NCI-H226 (cell line): ENCODE measurements at regions not wholly inside any gene's neighbourhood (a gene's known extent, or its start where the extent isn't known, plus 50 kb on each side); places are given as distances from the start of the nearest gene placed in this dataset.

Experiments used
- DNase-seq: peaks from one replicate; pipeline ENCODE4 v3.0.0-alpha.2; 2015

DNA sequence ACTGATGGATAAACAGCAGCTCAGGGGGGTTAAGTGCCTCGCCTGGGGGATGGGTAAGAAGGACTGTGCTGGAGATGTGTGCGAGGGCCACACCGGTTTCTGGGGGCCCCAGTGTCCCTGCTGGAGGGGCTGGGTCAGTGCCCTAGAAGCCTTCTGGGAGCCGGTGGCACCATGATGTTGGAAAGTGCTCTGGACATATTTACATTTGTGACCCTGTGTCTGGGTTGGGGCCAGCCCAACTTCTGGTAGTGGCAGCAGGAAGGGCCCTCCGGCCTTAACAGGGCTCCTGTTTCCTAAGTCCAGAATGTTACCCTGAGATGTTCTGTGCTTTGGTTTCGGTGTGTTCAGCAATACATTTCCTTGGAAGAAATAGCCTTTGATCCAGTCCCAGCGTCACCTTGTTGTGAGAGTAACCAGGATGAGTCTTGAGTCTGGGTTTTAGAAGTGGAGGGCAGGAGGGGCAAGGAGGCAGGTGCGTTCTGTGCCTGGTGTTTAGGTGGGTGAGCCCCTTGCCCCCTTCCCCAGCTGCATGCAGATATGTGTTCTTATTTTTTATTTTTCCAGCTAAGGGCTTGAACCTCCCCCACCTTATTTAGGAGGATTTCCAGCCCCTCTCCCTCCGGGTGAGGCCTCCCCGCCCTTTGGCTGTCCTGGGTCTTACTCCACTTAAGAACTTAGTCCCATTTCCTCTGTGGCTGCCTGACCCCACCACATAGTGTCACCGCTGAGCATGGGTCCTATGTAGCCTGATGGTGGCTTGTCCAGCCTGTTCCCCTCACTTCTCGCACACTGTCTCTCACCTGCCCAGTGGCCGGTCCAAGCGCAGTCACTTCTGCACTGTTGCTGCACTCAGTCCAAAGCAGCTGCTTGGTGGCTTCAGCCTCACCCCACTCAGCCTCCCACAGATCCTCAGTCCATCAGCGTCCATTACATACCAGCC lies 132.7 kb upstream of the HS6ST1 start:
- no peak for DNase-seq

DNA sequence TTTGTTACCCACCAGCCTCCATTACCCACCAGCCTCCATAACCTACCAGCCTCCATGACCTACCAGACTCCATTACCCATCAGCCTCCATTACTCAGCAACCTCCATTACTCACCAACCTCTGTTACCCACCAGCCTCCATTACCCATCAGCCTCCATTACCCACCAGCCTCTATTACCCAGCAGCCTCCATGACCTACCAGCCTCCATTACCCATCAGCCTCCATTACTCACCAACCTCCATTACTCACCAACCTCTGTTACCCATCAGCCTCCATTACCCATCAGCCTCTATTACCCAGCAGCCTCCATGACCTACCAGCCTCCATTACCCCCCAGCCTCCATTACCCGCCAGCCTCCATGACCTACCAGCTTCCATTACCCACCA lies 133.3 kb upstream of the HS6ST1 start:
- DNase-seq = no peak

DNA sequence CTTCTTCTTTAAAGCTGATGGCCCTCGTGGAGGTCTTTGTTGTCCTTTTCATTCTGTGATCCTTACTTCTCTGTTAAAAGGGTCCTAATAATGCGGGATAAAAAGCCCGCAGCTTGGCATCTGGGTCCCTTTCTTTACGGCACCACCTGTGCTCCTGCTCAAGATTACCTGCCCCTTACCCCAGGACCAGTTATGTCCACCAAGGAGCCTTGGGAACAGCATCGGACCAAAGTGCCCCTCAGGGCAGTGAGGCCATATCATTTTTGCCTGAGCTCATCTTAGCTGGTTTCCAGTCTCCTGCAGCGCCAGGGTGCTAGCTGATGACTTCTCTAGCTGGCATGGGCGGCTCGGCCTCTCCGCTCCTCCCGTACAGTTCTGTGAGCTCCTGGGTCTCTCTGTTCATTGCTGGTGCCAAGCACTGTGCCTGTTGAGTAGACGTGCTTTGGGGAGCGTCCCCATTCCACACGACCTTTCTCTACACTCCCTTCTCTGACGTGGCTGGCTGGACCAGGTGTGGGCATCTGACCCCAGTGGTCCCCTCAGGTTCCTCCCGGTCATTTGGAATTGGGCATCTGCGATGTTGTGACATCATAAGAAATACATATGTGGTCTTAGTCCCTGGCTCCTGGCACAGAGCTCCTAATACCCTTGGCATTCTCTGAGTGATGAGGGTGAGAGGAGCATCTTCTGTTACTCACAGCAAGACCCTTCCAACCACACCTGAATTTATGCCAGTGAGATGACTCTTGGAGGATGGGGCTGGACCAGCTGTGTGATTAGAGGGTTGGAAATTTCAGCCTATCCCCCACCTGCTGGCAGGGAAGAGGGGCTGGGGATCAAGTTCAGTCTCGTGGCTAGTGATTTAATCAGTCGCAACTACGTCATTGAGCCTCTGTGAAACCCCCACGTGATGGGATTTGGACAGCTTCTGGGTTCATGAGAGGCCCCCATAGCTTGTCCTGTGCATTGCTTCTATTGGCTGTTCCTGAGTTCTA lies 134.2 kb upstream of the HS6ST1 start:
- DNase-seq = no peak

DNA sequence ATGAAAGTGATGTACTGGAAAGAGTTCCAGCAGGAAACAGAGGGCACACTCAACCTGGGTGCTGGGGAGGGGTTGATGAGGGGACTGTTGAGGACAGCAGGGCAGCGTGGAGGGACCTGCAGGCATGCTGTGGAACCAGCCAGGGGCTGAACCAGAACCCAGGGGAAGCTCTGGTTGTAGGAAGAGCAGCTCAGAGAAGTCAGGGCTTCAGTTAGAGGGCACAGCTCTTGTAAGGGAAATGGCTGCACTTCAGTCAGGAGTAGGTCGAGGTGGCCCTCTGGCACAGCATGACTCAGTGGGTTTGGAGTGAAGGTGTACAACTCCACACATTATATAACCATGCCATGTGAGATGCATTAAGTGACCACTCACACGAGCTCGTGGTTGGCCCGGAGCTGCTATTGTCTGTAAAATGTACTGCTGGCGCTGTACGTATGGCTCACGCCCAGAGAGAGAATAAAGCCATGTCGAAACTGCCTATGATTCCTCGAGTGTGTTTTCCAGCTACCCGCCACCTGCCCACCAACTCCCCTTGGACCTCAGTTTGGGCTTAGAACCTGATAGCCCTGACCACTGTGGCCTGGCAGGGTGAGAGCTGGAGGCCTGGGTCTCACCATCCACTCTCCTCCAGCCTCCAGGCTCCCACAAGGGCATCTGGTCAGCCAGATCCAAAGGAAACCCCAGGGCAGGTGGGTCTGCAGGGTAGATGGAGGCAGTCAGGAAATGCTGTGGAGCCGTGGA lies 136.5 kb upstream of the HS6ST1 start:
- no peak for DNase-seq

DNA sequence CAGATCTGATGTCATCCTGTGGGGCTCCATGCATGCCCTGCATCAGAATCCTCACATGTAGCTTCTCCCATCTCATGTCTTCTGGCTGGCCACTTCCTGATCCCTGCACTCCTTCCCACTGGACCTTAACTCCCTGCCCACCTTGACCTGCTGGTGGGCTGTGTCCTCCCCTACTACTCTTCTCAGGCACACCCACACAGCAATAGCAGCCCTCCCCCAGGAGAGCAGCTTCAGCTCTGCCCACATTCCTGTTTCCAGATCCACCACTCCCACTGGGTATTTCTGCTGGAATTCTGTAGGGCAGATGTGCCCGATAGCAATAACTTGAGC lies 137.0 kb upstream of the HS6ST1 start:
- DNase-seq = no peak

DNA sequence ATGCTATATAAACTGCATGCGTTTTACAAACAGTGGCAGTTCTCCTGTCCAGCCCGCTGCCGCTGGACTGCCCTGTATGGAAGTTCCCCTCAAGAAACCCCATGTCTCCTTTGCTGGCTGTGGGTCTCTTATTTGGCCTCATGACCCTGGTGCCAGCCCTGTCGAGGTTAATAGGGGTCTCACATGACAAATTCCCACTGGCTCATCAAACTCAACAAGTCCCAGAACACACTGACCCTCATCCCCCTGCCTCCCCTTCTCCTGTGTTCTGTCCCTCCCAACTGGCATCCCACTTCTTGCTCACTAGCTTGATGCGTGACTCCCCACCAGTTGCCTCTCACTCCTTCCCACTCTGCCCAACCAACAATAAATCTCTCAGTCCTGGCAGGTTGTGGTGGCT lies 137.6 kb upstream of the HS6ST1 start:
- DNase-seq = no peak

DNA sequence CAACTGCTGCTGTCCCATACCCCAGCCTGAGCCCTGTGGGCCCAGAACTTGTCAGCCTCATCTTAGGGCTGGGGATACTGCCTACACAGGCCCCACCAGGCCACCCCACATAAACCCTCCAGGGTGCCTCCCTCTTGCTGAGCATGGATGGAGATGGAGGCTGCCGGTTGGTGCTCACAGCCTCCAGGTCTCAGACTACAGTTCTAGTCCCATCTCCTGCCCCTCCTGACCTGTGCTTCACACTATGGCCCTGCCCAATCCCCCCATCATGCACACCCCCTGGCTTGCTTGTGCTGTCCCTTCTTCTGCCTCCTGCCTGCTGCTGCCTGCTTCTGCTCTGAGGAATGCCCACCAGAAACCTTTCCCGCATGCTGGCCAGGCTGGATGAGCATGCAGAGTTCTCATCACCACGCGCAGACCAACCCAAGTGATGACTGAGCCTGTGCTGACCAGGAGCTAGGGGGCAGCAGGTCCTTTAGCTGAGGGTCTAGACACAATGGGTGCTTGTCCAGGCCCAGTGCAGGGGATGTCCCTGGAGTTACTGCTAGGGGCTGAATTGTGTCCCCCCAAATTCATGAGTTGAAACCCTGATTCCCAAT lies 138.4 kb upstream of the HS6ST1 start:
- DNase-seq = no peak

DNA sequence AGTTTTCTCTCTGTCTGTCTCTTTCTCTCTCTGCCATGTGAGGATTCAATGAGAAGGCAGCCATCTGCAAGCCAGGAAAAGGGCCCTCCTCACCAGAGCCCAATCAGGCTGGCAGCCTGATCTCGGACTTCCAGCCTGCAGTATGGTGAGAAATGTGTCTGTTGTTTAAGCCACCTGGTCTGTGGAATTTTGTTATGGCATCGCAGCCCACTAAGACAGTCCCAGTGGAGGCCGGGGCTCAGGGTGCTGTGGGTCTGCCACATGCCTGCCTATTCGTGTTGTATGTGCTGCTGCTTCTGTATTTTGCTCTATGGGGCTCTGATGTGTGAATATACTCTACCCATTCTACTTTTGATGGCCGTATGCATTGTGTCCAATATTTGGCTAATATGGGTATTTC lies 139.0 kb upstream of the HS6ST1 start:
- no peak for DNase-seq

DNA sequence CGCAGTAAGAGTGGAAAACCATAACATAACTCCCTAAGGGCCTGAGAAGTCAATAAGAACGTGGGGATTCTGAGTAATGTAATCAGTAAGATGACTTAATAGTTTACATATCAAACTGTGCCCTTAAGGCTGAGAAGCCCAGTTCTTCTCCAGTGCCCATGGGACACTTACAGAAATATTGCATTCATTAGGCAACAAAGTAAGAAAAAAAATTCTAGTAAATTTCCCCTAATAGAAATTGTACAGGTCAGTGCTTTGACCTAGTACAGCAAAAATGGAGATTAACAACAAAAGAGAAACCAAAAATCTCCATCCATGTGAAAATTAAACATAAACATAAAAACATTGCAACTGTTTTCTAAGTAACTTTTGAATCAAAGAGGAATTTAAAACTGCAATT lies 139.8 kb upstream of the HS6ST1 start:
- DNase-seq = no peak

DNA sequence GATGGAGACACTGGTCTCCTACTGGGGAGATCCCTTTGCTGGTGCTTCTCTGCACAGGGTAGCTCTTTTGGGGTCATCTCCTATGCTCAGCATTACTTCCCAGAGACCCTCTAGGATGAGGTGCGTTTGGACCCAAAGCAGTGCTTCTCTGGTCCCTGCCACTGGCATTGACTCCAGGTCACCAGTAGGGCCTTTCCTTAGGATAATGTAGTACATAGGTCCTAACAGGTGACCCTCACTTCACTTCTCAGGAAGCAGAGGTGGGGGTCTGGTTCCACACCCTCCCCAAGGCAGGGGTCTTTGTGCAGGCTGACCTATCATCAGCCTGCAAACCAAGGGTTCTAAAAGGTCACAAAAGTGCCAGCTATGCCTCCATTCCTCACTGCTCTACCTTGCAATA lies 145.8 kb upstream of the HS6ST1 start:
- DNase-seq = no peak

DNA sequence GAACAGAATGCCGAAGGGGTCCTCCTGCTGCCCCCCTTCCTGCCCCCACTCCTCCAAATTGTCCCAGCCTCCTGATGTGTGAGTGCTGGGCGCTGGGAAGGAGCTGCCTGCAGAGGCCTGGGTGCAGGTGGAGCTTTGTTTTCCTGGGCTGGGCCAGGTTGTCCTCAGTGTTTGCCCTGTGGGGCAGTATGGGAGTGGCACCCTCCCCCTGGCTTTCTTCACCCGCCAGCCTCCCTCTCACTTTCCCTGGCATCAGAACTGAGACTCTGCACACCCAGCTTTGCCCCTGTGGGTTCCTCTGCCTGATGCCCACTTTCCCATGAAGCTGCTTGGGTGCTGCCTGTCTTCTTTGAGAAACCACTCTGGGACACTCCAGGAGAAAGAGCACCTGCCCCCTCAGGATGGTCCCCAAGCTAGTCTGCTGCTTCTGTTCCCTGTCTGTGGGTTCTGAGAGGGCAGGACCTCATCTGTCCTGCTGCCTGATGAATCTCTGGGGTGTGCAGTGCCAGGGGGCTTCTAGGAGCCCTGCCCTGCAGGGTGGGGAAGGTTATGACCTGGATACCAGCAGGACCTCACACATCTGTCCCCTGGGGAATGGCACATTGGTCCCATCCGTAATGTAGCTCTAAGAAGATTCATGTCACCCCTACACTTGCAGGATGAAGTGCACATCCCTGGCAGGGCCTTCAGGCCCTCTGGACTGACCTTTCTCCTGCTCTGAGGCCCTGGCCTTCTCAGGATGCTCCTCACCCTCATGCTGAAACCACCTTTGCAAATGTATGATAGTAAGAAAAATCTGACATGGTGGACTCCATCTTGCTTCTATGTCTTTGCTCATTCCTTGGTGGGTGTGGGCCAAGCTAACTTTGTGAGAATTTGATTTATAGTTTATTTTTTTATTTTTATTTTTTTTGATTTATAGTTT lies 146.8 kb upstream of the HS6ST1 start:
- DNase-seq = no peak

DNA sequence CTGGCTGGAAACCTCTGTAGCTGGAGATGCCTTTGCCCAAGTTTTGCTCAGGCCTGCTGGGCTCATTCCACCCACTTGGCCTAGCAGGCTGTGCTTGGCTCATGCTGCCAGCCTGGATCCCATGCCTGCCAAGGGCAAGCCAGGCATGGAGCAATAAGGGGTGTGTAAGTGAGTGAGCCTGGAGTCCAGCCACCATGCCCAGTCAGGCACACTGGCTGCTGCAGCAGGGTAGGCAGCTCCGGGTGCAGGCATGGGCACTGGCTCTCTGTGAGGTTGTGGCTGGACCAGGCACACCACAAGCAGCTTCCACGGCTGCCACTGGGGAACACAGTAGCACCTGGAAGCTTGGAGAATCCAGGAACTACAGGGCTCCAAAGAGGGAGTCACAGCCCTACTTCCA lies 147.7 kb upstream of the HS6ST1 start:
- DNase-seq = no peak

DNA sequence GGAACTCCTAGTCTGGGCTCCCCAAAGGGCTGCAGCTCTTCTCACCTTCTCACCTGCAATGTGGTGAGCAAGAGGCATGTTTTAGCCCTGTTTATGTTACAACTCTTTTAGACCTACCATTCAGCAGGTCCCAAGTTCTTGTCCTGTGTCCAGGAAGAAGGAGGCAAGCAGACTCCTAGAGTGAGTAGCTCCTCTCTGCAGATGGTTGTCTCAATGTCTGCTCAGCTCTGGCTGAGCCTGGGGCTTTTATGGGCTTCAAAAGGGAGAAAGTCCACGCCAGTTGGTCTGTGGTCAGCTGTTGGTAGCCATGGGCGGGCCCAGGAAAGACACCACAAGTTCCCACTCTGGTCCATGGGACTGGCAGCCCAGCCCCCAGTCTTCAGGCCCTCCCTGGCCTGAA lies 148.1 kb upstream of the HS6ST1 start:
- no peak for DNase-seq

DNA sequence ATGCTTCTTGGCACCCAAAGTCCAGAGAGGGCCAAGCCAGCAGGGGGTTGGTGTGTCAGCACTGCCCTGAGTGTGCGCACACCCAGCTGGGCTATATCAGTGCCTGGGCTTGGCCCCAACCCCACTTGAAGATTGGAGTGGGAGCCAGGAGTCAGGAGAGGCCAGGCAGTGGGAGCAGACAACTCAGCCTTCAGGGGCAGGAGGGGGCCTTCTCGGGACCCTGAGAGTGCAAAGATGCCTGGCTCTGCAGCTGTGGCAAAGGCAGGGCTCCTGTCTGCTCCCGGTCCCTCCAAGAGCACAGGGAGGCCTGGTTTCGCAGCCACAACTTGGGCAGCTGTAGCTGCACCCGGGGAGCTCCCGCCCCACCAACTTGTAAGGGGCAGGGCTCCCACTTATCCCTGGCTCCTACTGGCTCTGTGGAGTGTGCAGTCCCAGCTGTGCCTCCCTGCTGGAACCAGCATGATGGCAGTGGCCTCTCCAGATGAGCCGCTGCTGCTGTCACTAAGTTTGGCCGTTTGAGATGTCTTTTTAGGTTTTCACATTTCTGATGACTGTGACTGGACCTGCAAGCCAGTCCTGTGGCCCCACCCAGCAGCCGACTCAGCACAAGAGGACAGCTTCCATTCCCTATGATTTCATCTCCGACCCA lies 148.8 kb upstream of the HS6ST1 start:
- no peak for DNase-seq

DNA sequence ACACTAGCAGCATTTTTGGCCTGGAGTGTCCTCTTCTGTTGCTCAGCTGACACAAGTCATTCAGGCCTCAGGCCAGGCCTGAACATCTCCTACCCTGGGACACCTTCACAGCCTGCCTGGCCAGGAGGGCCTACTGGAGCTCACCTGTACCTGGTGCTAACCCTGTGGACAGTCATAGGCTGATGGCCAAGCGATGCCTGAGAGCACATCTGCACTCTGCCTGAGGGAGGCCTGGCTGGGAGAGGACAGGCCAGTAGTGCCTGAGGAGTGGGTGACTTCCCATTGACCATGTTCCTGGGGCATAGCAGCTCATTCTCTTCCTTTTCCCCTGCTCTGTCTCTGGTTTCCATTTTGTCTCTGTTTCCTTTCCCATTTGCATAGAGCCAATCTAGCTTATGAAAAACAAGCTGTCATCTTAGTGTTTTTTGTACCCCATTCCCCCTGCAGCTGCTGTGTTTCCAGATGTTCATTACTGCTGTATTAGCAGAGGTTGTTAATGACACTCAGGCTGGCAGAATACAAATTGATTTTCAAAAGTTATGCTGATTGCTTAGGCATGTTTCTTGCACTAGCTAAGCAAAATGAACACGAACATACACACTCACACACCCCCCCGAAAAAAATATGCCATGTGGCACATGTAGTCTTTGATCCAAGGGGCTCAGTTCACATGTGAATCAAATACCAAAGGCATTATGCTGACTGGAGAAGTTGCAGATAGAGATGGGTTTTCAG lies 149.7 kb upstream of the HS6ST1 start:
- DNase-seq = no peak

DNA sequence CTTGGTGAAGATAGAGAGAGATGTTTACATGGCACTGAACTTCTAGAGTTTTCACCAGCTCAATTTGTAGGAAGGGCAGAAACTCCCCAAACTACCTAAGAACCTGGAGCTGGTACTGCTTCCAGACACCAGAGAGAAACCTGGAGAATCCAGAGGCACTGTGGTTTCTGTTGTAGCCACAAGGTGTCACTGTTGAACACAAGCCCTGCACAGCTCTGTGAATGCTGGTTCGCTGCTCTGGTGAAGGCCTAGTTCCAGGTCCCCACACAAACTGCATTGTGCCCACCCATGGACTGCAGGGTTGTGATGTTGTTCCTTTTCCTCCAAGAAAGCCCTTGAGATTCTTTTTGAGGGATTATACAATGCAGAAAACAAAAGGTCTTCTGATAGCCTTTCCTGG lies 150.5 kb upstream of the HS6ST1 start:
- DNase-seq = no peak

DNA sequence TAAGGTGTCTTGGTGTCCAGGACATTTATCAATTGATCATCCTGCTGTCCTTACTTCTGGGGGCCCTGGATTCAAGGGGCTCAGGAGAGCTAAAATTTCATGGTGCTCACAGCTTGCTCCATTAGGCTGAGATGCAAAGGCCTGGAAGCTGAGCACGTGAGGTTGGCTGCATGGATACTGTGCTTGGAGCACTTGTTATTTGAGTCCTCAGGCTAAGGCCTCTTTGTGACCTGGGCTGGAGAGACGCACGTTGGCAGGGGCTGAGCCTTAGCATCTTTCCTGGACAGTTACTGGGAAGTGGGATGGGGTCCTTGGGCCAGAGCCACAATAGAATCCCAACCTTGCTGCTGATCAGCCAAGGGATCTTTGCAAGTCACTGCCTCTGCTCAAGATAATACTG lies 151.2 kb upstream of the HS6ST1 start:
- no peak for DNase-seq

DNA sequence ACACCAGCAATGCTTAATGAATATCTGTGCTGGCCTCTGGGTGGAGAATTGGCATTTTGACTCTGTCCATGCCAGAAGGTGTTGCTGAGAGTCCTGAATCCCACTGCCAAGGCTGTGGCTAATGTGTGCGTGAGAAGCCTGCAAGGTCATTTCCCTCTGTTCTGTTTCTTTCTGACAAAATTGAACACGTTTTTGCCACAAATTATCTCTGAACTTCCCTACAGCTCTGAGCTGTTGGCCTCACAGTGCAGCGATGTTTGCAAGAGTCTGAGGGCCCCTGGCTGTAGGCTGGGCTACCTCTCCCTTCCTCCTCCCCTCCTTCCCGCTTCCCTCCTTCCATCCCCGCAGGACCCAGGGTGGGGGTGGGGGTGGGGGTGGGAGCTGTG lies 154.1 kb upstream of the HS6ST1 start:
- DNase-seq = no peak

DNA sequence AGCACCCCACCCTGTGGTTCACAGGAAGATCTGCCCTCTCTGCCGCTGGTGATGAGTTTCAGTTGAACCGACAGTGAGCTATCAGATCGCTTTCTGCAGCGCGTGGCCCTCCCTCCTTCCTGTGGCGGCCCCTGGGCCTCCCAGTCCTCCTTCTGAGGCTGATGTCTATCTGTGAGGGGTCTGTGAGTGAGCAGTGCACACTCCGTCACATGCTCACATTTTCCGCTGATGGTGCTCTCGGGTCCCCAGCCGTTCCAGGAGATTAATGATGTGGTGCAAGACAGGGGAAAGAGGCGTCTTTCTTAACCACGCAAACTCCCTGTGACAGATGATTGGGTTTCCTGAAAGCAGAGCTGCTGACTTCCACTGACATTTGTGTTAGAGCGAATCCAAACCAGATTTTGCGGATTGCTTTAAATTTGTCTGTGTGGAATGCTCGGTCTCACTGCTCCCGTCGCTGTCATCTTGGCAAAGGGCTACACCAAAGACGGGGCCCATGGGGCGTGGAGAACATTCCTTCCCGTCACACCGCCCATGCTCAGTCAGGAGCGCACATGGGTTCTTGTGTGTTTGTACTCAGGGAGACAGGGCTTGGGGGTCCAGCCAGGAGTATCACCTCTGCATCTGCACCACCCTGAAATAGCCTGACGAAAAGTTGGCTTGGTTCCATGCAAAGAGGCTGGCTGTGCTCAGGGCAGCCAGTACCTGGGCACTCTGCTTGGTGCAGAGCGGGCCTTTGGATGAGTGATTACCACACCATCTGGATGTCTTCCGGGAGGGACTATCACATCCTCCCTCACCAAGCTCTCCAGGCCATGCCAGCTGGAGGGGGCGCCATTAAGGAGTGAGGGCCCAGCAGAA lies 154.7 kb upstream of the HS6ST1 start:
- DNase-seq = no peak
